GM12875 (cell line): ENCODE measurements at regions not wholly inside any gene's neighbourhood (a gene's known extent, or its start where the extent isn't known, plus 50 kb on each side); places are given as distances from the start of the nearest gene placed in this dataset.

Experiments
- H3K4me3 ChIP-seq: one replicate; pipeline ENCODE4 v1.5.1; 2011; ENCODE audit warnings: low read depth, low read length, control low read depth
- CTCF ChIP-seq: IDR thresholded peaks from 2 replicates; pipeline ENCODE4 v1.5.1; 2011; ENCODE audit warnings: low read depth, mild to moderate bottlenecking, control low read depth, inconsistent platforms, low read length, moderate library complexity, borderline replicate concordance; ENCODE audit not compliant: insufficient read depth

DNA sequence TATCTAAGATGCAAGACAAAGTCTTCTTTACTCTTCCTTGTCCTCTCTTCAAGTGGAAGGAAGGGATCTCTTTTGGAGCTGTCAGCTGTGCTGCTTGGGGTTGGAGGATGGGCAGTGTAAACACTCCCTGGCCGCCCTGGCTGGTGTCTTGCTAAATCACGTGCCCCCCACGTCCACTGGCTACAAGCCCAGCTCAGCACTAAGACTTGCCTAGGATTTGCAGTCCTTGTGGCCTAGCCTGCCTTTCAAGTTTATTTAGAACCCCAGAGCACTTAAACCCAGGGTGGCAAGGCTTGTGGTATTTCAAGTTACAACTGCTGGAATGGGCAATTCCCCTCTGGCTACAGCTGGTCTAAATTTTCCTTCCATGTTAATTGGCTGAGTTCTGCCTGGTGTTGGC, 272.4 kb upstream of the MYO3A start:
- no peak overlapping the region for H3K4me3 ChIP-seq
- no peak for TF ChIP-seq CTCF

GRCh38 chr10:25666276-25666675, 267.8 kb upstream of the MYO3A start:
- H3K4me3 ChIP-seq, result no peak overlapping the region
- no peak for TF ChIP-seq CTCF

DNA sequence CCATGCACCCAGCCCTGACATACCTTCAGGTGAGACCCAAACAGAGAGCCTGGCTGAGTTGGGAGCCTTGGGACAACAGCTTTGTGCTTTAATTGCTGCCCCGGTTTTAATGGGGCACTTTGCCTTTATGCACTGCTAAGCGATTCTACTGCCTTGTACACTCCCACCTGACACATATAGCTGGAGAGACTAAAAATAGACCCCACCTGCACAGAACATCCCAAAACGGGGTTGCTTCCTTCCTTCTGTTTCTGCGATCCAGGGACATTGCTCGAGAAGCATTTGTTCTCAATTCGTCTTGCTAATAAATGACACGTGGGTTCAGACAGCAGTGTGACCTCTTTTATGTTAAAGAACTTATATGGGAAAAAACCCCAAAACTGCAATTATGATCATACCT, 258.8 kb upstream of the MYO3A start:
- no peak overlapping the region for H3K4me3 ChIP-seq
- no peak for TF ChIP-seq CTCF

DNA sequence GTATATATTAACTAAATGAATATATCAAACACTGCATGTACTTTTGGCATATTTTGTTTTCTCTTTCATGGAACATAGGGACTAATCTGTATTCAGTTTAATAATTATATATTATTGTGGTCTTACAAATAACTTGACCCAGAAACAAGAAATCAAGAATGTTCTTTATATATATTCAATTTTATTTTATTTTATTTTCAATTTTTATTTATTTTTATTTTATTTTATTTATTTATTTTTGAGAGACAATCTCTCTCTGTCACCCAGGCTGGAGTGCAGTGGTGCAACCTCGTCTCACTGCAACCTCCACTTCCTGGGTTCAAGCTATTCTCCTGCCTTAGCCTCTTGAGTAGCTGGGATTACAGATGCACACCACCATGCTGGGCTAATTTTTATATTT, 258.4 kb upstream of the MYO3A start:
- no peak for TF ChIP-seq CTCF
- H3K4me3 ChIP-seq, result no peak overlapping the region

- H3K4me3 ChIP-seq, result no peak overlapping the region
- TF ChIP-seq CTCF, result no peak
Measured at GRCh38 chr10:25678220-25678619, 255.8 kb upstream of the MYO3A start.

DNA sequence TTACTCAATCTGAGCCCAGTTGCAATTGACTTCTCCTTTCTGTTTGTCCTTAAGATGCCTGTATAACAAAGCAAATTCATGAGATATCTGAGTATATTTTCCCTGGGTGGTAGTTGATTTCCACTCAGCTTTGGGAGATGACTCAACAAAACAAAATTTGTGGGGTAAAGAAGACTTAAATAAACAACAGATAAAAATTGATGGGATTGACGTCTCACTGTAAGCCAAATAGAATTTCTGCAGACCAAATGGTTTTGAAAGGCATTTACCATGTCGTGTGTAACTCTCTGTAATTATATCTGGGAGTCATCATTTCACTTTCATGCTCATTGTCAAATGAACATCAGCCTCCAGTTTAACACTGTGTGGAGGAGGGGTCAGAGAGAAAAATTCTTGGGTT, 255.4 kb upstream of the MYO3A start:
- no peak for TF ChIP-seq CTCF

DNA sequence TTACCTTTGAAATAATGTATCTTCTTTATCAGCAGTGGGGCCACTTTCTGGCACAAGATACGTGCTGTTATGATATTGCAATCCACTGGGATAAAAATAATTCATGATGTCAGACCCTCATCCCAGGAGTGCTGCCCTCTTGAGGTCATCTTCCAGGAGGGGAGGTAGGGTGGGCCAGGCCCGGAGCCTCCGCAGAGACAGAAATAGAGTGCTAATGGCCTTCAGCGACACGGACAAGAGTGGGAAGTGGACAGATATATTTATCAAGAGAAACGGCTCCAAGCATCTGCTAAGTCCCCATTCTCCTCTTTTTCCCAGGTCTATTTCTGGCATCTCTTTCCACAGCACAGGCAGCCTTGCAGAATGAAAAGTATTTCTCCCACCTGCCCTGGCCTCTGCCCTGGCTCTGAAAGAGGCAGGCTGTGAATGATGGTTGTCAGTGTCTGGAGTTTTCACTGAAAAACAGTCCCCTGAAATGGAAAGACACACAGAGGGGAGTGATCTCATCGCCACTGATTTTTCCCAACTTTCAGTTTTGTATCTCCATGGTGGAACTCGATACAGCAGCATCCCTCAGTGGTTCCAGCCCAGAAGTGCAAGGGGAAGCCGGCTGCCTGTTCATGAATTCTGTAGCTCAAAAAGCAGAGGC, 251.7 kb upstream of the MYO3A start:
- no peak for TF ChIP-seq CTCF
- H3K4me3 ChIP-seq, result no peak overlapping the region

More for the DNA sequence above, 255.4 kb upstream of the MYO3A start:
- no peak overlapping the region for H3K4me3 ChIP-seq
